Transverse colon (tissue), 4 donors: ENCODE measurements at regions not wholly inside any gene's neighbourhood (a gene's known extent, or its start where the extent isn't known, plus 50 kb on each side); places are given as distances from the start of the nearest gene placed in this dataset.

Source experiments
- DNase-seq: peaks from one replicate; pipeline ENCODE4 v3.0.0-alpha.2; 2019
- H3K27ac ChIP-seq, 4 donors: fragments of 200-600 bp; sonication (generic); 2 replicates each; pipeline ENCODE4 v1.5.1; 2016 to 2018; ENCODE audit warnings: inconsistent platforms in 4 of 4
- H3K27me3 ChIP-seq: fragments of 200-600 bp; sonication (generic); 2 replicates; pipeline ENCODE4 v1.5.1; 2017; ENCODE audit warnings: inconsistent platforms
- H3K36me3 ChIP-seq, 4 donors: fragments of 200-600 bp; sonication (generic); 2 replicates each; pipeline ENCODE4 v1.5.1; 2017 to 2019; ENCODE audit warnings: inconsistent platforms in 4 of 4
- H3K4me1 ChIP-seq, 4 donors: fragments of 200-600 bp; sonication (generic); 2 replicates each; pipeline ENCODE4 v1.5.1; 2017 to 2020; ENCODE audit warnings: inconsistent platforms in 4 of 4
- H3K4me3 ChIP-seq, 4 donors: fragments of 200-600 bp; sonication (generic); 1 replicate in 1 of 4; 2 replicates in 3 of 4; pipeline versions ENCODE4 v1.5.1 to v1.6.1; 2017 to 2019; ENCODE audit warnings: inconsistent platforms in 4 of 4
- H3K9me3 ChIP-seq, 2 donors: fragments of 200-600 bp; sonication (generic); 2 replicates each; pipeline ENCODE4 v1.5.1; 2017 to 2019; ENCODE audit warnings: inconsistent platforms in 2 of 2
- EP300 ChIP-seq: sonication (generic); formaldehyde crosslinking; IDR thresholded peaks from one replicate; pipeline ENCODE4 v1.6.1; 2017; ENCODE audit warnings: antibody characterized with exemption, low read depth
- POLR2A ChIP-seq: fragments of 450-650 bp; IDR thresholded peaks from one replicate; pipeline ENCODE4 v1.6.1; 2016; ENCODE audit warnings: antibody characterized with exemption, mild to moderate bottlenecking, moderate library complexity
- POLR2AphosphoS5 ChIP-seq, 3 donors: sonication (generic); formaldehyde crosslinking; IDR thresholded peaks; one replicate each; pipeline ENCODE4 v1.6.1; 2016; ENCODE audit warnings: antibody characterized with exemption in 3 of 3
- WGBS, 2 donors: methylation state at CpG; one replicate each; pipeline ENCODE4 v1.1.5; 2018; ENCODE audit warnings: low coverage in 1 of 2; 5-methylcytosine and 5-hydroxymethylcytosine counted together
- in situ Hi-C, 4 donors: fragments of 200-750 bp; cut with MboI; loops; one replicate each; pipeline versions ENCODE4 v1.15.0 to v1.15.1; 2017; ENCODE audit warnings: low sequenced_read_pairs in 3 of 4, low pct_ligation_motif_present in 1 of 4, low pct_unique_long_range_greater_than_20kb in 1 of 4
- intact Hi-C: fragments of 100-400 bp; cut with DNase I; formaldehyde crosslinking; loops from one replicate; pipeline ENCODE4 v1.15.1; 2023; ENCODE audit warnings: low total_unique reads
- TF ChIP-seq, protein P1 (sequence below), 5 experiments: fragments of 200-600 bp in 3 of 5; fragments of 450-650 bp in 2 of 5; sonication (generic) in 3 of 5; IDR thresholded peaks; 1 replicate in 2 of 5; 2 replicates in 3 of 5; pipeline ENCODE4 v1.5.1; 2016 to 2017; ENCODE audit warnings: antibody characterized with exemption in 5 of 5, inconsistent platforms in 3 of 5, mild to moderate bottlenecking in 2 of 5, moderate library complexity in 1 of 5

DNA sequence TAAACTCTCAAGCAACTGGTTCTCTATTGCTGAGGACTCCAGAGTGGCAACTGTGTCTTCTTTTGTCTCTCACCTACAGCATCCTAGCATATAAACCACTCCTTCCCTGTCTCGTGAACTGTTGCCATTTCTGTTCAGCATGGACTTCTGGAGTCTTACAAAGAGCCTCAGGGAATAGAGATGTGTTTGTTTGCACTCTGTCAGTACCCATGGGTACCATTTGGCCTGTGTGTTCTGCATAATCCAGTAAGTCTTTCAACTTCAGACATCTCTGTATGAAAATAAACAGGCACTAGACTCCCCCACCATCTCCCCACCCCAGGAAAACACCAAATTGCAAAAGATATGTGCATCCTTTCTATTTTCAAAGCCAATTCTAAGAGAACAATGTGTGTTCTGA is 1351.6 kb upstream of the PABPC4L start:
- Histone ChIP-seq H3K27ac (no peak overlapping the region), H3K4me3 (no peak overlapping the region), H3K9me3 (no peaks in the 10 kb centered on the region), H3K4me1 (no peaks in the 10 kb centered on the region), H3K27me3 (no peaks in the 10 kb centered on the region), H3K36me3 (no peaks in the 10 kb centered on the region)
- intact Hi-C loops: no loop called here
- TF ChIP-seq, protein P1, sequence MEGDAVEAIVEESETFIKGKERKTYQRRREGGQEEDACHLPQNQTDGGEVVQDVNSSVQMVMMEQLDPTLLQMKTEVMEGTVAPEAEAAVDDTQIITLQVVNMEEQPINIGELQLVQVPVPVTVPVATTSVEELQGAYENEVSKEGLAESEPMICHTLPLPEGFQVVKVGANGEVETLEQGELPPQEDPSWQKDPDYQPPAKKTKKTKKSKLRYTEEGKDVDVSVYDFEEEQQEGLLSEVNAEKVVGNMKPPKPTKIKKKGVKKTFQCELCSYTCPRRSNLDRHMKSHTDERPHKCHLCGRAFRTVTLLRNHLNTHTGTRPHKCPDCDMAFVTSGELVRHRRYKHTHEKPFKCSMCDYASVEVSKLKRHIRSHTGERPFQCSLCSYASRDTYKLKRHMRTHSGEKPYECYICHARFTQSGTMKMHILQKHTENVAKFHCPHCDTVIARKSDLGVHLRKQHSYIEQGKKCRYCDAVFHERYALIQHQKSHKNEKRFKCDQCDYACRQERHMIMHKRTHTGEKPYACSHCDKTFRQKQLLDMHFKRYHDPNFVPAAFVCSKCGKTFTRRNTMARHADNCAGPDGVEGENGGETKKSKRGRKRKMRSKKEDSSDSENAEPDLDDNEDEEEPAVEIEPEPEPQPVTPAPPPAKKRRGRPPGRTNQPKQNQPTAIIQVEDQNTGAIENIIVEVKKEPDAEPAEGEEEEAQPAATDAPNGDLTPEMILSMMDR (IDR thresholded peaks at IDR 0.05): no peak
- TF ChIP-seq POLR2AphosphoS5 (IDR thresholded peaks at IDR 0.05) (no peak), POLR2A (no peak), EP300 (no peak)
- DNase-seq: no peak
- in situ Hi-C loops: no loop called here
- 55 to 71% methylated on average over 1 of the region's 1 CpG for WGBS, 2 donors

DNA sequence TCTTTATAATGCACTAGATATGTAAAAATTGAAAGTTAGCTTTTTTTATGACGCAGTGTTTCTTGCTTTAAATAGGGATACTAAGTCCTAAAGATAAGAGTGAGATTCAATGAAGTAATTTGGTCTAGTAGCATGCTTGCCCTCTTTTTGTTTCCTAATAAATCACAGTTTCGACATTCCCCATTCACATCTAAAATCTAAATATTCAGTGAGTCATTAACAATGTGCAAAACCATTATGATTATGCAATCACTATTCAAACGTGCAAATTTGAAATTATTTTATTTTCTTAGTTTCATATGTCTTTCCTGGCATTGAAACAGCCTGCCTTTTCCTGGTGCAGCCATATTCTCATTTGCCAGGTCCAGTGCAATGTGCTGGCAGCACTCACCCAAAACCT is 1350.5 kb upstream of the PABPC4L start:
- in situ Hi-C loops: no loop called here
- no peaks in the 10 kb centered on the region for H3K4me1 ChIP-seq
- intact Hi-C loops: no loop called here
- no peak for DNase-seq
- H3K4me3 ChIP-seq: no peak overlapping the region
- 60 to 69% methylated on average over 3 of the region's 3 CpGs for WGBS, 2 donors
- no peaks in the 10 kb centered on the region for H3K36me3 ChIP-seq
- no peaks in the 10 kb centered on the region for H3K27me3 ChIP-seq
- no peaks in the 10 kb centered on the region for H3K9me3 ChIP-seq
- TF ChIP-seq POLR2A (no peak), POLR2AphosphoS5 (IDR thresholded peaks at IDR 0.05) (no peak), EP300 (no peak)
- TF ChIP-seq, protein P1 (IDR thresholded peaks at IDR 0.05): no peak
- H3K27ac ChIP-seq: no peak overlapping the region

GRCh38 chr4:135548711-135549110 is 1347.1 kb upstream of the PABPC4L start:
- intact Hi-C loops (no loop called here), in situ Hi-C loops (no loop called here)
- no peak overlapping the region for H3K27ac ChIP-seq
- TF ChIP-seq, protein P1 (IDR thresholded peaks at IDR 0.05): no peak
- TF ChIP-seq POLR2A: no peak
- WGBS, 2 donors: 86% methylated on average over 2 of the region's 2 CpGs
- H3K27me3 ChIP-seq: no peaks in the 10 kb centered on the region
- no peak overlapping the region for H3K4me3 ChIP-seq
- no peaks in the 10 kb centered on the region for H3K9me3 ChIP-seq
- DNase-seq: no peak
- H3K4me1 ChIP-seq: no peaks in the 10 kb centered on the region
- H3K36me3 ChIP-seq: no peaks in the 10 kb centered on the region

DNA sequence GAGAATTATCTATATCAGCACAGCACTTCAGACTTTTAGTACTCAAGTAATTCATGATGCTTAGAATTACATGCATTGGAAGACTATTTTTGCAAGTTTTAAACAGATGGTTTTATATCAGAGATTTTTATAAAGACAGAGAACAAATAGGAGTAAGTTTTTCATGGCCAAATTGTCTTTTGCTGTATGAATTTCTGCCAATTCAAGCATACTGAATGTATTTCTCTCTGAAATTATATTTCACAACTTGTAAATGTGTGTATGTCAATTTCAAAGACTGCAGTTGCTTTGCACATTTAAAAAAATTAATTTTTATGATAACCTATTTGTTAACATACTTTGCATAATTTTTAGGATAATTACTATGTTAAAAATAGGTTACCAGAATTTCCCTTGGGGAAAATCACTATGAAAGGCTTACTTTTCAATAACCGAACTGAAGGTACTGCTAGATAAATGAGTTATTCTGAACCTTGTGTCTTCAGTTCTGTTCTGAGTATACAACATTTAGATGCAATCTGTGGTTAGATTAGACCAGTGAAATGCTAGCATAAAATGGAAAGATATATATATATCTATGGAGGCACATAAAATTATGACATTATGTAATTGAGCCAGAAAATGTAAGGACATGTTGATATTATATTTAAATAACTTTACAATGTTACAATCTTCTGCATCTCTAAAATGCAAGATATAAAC is 1344.2 kb upstream of the PABPC4L start:
- 74 to 75% methylated on average over 1 of the region's 1 CpG for WGBS, 2 donors
- Histone ChIP-seq H3K36me3 (no peaks in the 10 kb centered on the region), H3K27me3 (no peaks in the 10 kb centered on the region), H3K9me3 (no peaks in the 10 kb centered on the region), H3K4me3 (no peak overlapping the region), H3K4me1 (no peaks in the 10 kb centered on the region), H3K27ac (no peak overlapping the region)
- in situ Hi-C loops (no loop called here), intact Hi-C loops (no loop called here)
- TF ChIP-seq POLR2A (no peak), EP300 (no peak), POLR2AphosphoS5 (IDR thresholded peaks at IDR 0.05) (no peak)
- TF ChIP-seq, protein P1 (IDR thresholded peaks at IDR 0.05): no peak
- DNase-seq: no peak
